Erythroblast (primary cell): ENCODE measurements at regions not wholly inside any gene's neighbourhood (a gene's known extent, or its start where the extent isn't known, plus 50 kb on each side); places are given as distances from the start of the nearest gene placed in this dataset.

Source experiments
- GATA1 ChIP-seq: IDR thresholded peaks from 2 replicates; pipeline ENCODE4 v1.6.1; 2011; ENCODE audit warnings: low read depth, mild to moderate bottlenecking, control low read depth, low read length, moderate library complexity
- POLR2A ChIP-seq: IDR thresholded peaks from 2 replicates; pipeline ENCODE4 v1.6.1; 2011; ENCODE audit warnings: mild to moderate bottlenecking, low read length

DNA sequence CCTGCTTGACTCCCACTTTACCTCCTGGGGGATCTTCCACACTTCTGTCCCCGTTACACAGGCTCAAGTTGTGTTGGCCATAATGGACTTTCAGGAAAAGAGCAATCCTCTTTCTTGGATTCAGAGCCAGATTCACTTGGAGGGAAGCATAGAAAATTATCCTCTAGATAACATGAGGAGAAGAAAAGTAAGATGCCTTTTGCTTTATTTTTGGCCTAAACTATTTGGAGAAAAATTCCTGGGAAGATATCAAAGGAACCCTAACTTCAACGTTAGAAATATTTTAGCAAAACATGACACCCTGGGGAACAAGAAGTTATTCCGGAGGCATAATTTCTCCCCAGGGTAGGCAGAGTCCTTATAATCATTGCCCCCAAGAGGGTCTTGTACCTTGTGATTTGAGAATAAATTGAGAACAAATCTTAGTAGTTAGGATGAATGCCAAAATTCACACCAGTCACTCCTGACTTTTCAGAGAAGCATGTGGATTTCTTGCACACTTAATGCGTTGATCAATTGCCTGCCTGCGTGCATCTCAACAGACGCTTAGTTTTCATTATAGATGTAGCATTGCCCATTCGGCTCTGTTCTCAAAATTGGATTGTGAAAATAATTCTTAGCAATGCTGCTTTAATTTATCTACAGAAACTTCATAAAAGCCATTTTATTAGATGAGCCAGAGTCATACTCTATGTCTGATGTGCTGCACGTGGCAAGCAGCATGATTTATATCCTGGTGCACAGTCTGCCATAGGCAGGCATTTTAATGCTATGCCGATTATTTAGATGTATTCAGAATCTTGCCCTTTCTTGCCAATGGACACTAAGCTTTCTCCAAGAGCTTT lies 224.4 kb downstream of the C7orf25 start:
- TF ChIP-seq POLR2A (no peak), GATA1 (no peak)
